ENCODE measurements at regions not wholly inside any gene's neighbourhood (a gene's known extent, or its start where the extent isn't known, plus 50 kb on each side); places are given as distances from the start of the nearest gene placed in this dataset.

GRCh38 chr7:145263886-145264285 lies 428.0 kb upstream of the TPK1 start:
- TF ChIP-seq CTCF (optimal IDR thresholded peaks at IDR 0.05 in 1 of 3, IDR thresholded peaks at IDR 0.05 in 1 of 3, conservative IDR thresholded peaks at IDR 0.05 in 1 of 3; ENCODE audit: extremely low read depth in 1 of 3, insufficient read depth in 2 of 3, low read length in 3 of 3) (no peak), EZH2 (IDR thresholded peaks at IDR 0.05; ENCODE audit: low read length) (no peak)

Data from keratinocyte (primary cell).